IMR-90 (cell line): ENCODE measurements at regions not wholly inside any gene's neighbourhood (a gene's known extent, or its start where the extent isn't known, plus 50 kb on each side); places are given as distances from the start of the nearest gene placed in this dataset.

Source experiments
- ATAC-seq: fragments of 200-7000 bp; cut with Tn5 transposase; 2 replicates; pipeline ENCODE4 v1.9.1; 2020; ENCODE audit warnings: low read depth, mild to moderate bottlenecking, moderate library complexity
- BruUV-seq: library from RNA; stranded (reverse); fragments of 400-500 nt; replicated peaks from 2 replicates; lab custom pipeline; 2021; lab: Mats Ljungman, UMichigan
- CTCF ChIA-PET: fragments of 300-600 bp; formaldehyde crosslinking; extraction: SDS; loops from one replicate; lab custom pipeline; 2021; ENCODE audit warnings: antibody characterized with exemption; lab: Yijun Ruan, JAX
- POLR2A ChIA-PET: fragments of 300-600 bp; sonication (Branson Sonifier 250); formaldehyde crosslinking; loops from one replicate; lab custom pipeline; 2022; ENCODE audit warnings: antibody characterized with exemption; ENCODE audit not compliant: unreplicated experiment; lab: Charles Lee
- DNase-seq: peaks from one replicate; pipeline ENCODE4 v3.0.0; 2013
- H2AFZ ChIP-seq: replicated peaks from 2 replicates; pipeline ENCODE3; 2013; ENCODE audit warnings: low read length, mild to moderate bottlenecking; ENCODE audit not compliant: poor library complexity
- H2AK5ac ChIP-seq: 2 replicates; pipeline ENCODE4 v1.6.1; 2013; ENCODE audit warnings: low read depth, low read length, inconsistent platforms
- H2AK9ac ChIP-seq: replicated peaks from 2 replicates; pipeline ENCODE3; 2013; ENCODE audit warnings: mild to moderate bottlenecking, low read depth, low read length, moderate library complexity; ENCODE audit not compliant: poor library complexity
- H2BK120ac ChIP-seq: 2 replicates; pipeline ENCODE4 v1.6.1; 2013; ENCODE audit warnings: low read depth, low read length, inconsistent platforms
- H2BK15ac ChIP-seq: 3 replicates; pipeline ENCODE4 v1.6.1; 2013; ENCODE audit warnings: low read depth, low read length, inconsistent platforms
- H2BK20ac ChIP-seq: 2 replicates; pipeline ENCODE4 v1.6.1; 2013; ENCODE audit warnings: low read depth, mild to moderate bottlenecking, inconsistent platforms, low read length, moderate library complexity
- H2BK5ac ChIP-seq: 2 replicates; pipeline ENCODE4 v1.6.1; 2013; ENCODE audit warnings: mild to moderate bottlenecking, low read depth, low read length, inconsistent platforms; ENCODE audit not compliant: poor library complexity, severe bottlenecking
- H3K14ac ChIP-seq: replicated peaks from 2 replicates; pipeline ENCODE4 v1.6.1; 2013; ENCODE audit warnings: low read depth, low read length, inconsistent platforms
- H3K18ac ChIP-seq: 2 replicates; pipeline ENCODE4 v1.6.1; 2013; ENCODE audit warnings: low read depth, low read length, control low read depth
- H3K23ac ChIP-seq: 2 replicates; pipeline ENCODE4 v1.6.1; 2013; ENCODE audit warnings: low read depth, low read length, inconsistent platforms
- H3K27ac ChIP-seq: 2 replicates; pipeline ENCODE4 v1.5.1; 2013; ENCODE audit warnings: mild to moderate bottlenecking, control low read depth, low read length; ENCODE audit not compliant: insufficient read depth
- H3K27me3 ChIP-seq: 2 replicates; pipeline ENCODE4 v1.6.1; 2013; ENCODE audit warnings: low read length; ENCODE audit not compliant: control insufficient read depth, insufficient read depth
- H3K36me3 ChIP-seq: 2 replicates; pipeline ENCODE4 v1.6.1; 2013; ENCODE audit warnings: low read length, mixed read lengths; ENCODE audit not compliant: control insufficient read depth, insufficient read depth
- H3K4ac ChIP-seq: 2 replicates; pipeline ENCODE4 v1.6.1; 2013; ENCODE audit warnings: low read depth, low read length, inconsistent platforms
- H3K4me1 ChIP-seq: 2 replicates; pipeline ENCODE4 v1.6.1; 2013; ENCODE audit warnings: low read length, mixed read lengths; ENCODE audit not compliant: control insufficient read depth, insufficient read depth
- H3K4me2 ChIP-seq: 2 replicates; pipeline ENCODE4 v1.6.1; 2013; ENCODE audit warnings: low read depth, mild to moderate bottlenecking, control low read depth, low read length, moderate library complexity
- H3K4me3 ChIP-seq: 2 replicates; pipeline ENCODE4 v1.5.1; 2013; ENCODE audit warnings: low read depth, mild to moderate bottlenecking, control low read depth, low read length, moderate library complexity; ENCODE audit not compliant: insufficient read depth
- H3K56ac ChIP-seq: 2 replicates; pipeline ENCODE4 v1.6.1; 2013; ENCODE audit warnings: low read length, inconsistent platforms; ENCODE audit not compliant: insufficient read depth; ENCODE audit errors: extremely low read depth
- H3K79me1 ChIP-seq, 2 experiments: 2 replicates each; pipeline ENCODE4 v1.6.1; 2013; ENCODE audit warnings: low read length in 2 of 2, inconsistent platforms in 1 of 2, low read depth in 1 of 2
- H3K9ac ChIP-seq: 2 replicates; pipeline ENCODE4 v1.6.1; 2013; ENCODE audit warnings: low read depth, low read length, control low read depth
- H3K9me1 ChIP-seq: 2 replicates; pipeline ENCODE4 v1.6.1; 2013; ENCODE audit warnings: low read length, inconsistent platforms; ENCODE audit not compliant: insufficient read depth
- H3K9me3 ChIP-seq: 2 replicates; pipeline ENCODE4 v1.6.1; 2013; ENCODE audit warnings: low read length; ENCODE audit not compliant: control insufficient read depth, insufficient read depth
- H4K20me1 ChIP-seq: 2 replicates; pipeline ENCODE4 v1.6.1; 2013; ENCODE audit warnings: low read length, inconsistent platforms; ENCODE audit not compliant: insufficient read depth
- H4K5ac ChIP-seq: 2 replicates; pipeline ENCODE4 v1.6.1; 2013; ENCODE audit warnings: mild to moderate bottlenecking, low read depth, low read length, control low read depth
- H4K8ac ChIP-seq, 2 experiments: 2 replicates each; pipeline ENCODE4 v1.6.1; 2013; ENCODE audit warnings: low read depth in 2 of 2, low read length in 2 of 2, control low read depth in 1 of 2, inconsistent platforms in 1 of 2
- H4K91ac ChIP-seq: 2 replicates; pipeline ENCODE4 v1.6.1; 2013; ENCODE audit warnings: low read depth, low read length, inconsistent platforms; ENCODE audit not compliant: insufficient read depth
- CHD1 ChIP-seq: IDR thresholded peaks from 2 replicates; pipeline ENCODE4 v1.6.1; 2012; ENCODE audit warnings: low read depth, low read length, improper control_type of control experiment
- ELK1 ChIP-seq: fragments of 150-350 bp; IDR thresholded peaks from 2 replicates; pipeline ENCODE4 v1.6.1; 2016; ENCODE audit warnings: low read depth, mild to moderate bottlenecking, low read length, moderate library complexity, borderline replicate concordance
- FOS ChIP-seq: fragments of 150-350 bp; IDR thresholded peaks from 2 replicates; pipeline ENCODE4 v1.6.1; 2016; ENCODE audit warnings: low read depth, low read length
- MAFK ChIP-seq: IDR thresholded peaks from 2 replicates; pipeline ENCODE4 v1.6.1; 2012; ENCODE audit warnings: low read depth, low read length, improper control_type of control experiment
- MXI1 ChIP-seq: IDR thresholded peaks from 2 replicates; pipeline ENCODE4 v1.6.1; 2012; ENCODE audit warnings: low read depth, mild to moderate bottlenecking, low read length, moderate library complexity, borderline replicate concordance
- NFE2L2 ChIP-seq: fragments of 150-350 bp; IDR thresholded peaks from 2 replicates; pipeline ENCODE4 v1.6.1; 2016; ENCODE audit warnings: low read depth, mild to moderate bottlenecking, low read length
- POLR2A ChIP-seq: IDR thresholded peaks from 2 replicates; pipeline ENCODE4 v1.6.1; 2012; ENCODE audit warnings: mild to moderate bottlenecking, low read depth, low read length
- RAD21 ChIP-seq: IDR thresholded peaks from 2 replicates; pipeline ENCODE4 v1.6.1; 2012; ENCODE audit warnings: low read length, improper control_type of control experiment
- SMC3 ChIP-seq: fragments of 150-350 bp; IDR thresholded peaks from 2 replicates; pipeline ENCODE4 v1.6.1; 2016; ENCODE audit warnings: low read depth, mild to moderate bottlenecking, antibody characterized with exemption, low read length, moderate library complexity
- WGBS, 2 experiments: methylation state at CpG; one replicate each; pipeline versions ENCODE4 v1.1.5 to v1.1.7; 2013; ENCODE audit warnings: missing lambda C conversion rate in 2 of 2; ENCODE audit not compliant: insufficient read length in 1 of 2; ENCODE audit errors: extremely low coverage in 2 of 2; 5-methylcytosine and 5-hydroxymethylcytosine counted together
- dilution Hi-C: fragments of 300-500 bp; cut with HindIII; formaldehyde crosslinking; loops from one replicate; pipeline ENCODE4 v1.14.3; 2018; ENCODE audit warnings: low sequenced_read_pairs; ENCODE audit not compliant: unreplicated experiment
- in situ Hi-C: fragments of 300-500 bp; cut with MboI; formaldehyde crosslinking; loops from 3 replicates; pipeline ENCODE4 v1.14.3; 2019; ENCODE audit warnings: low sequenced_read_pairs, inconsistent platforms, mixed read lengths
- intact Hi-C: fragments of 100-400 bp; cut with micrococcal nuclease; formaldehyde crosslinking; loops from 2 replicates; pipeline ENCODE4 v1.10.0; 2022

GRCh38 chr12:92382383-92382878 is 236.8 kb upstream of the BTG1 start:
- Histone ChIP-seq H2AK9ac (no peak overlapping the region), H2BK120ac (no peak overlapping the region), H3K14ac (no peak overlapping the region), H4K91ac (no peak overlapping the region), H3K27ac (no peak overlapping the region), H4K8ac (no peak overlapping the region), H3K9ac (no peak overlapping the region), H3K23ac (no peak overlapping the region), H2BK20ac (no peak overlapping the region), H4K5ac (no peak overlapping the region), H3K4me3 (no peak overlapping the region), H3K4me2 (no peak overlapping the region), H2BK15ac (no peak overlapping the region), H2BK5ac (no peak overlapping the region), H3K79me1 (no peaks in the 10 kb centered on the region), H3K56ac (no peak overlapping the region), H3K4ac (no peak overlapping the region), H3K36me3 (no peaks in the 10 kb centered on the region), H2AK5ac (no peak overlapping the region), H3K9me3 (no peaks in the 10 kb centered on the region), H2AFZ (no peak overlapping the region), H3K9me1 (no peaks in the 10 kb centered on the region), H3K4me1 (no peaks in the 10 kb centered on the region), H3K27me3 (no peaks in the 10 kb centered on the region; the same call in 1 of the 2 replicates), H4K20me1 (no peaks in the 10 kb centered on the region), H3K18ac (no peak overlapping the region)
- CTCF ChIA-PET, result no interaction called here
- WGBS, 2 experiments, result no CpG with 5 or more reads among the region's 3 CpGs
- DNase-seq (no peak), ATAC-seq (no peak)
- POLR2A ChIA-PET, result no interaction called here
- in situ Hi-C loops, result no loop called here
- dilution Hi-C loops, result no loop called here
- intact Hi-C loops, result no loop called here
- no TSS peak for BruUV-seq
- TF ChIP-seq MAFK (no peak), NFE2L2 (no peak), CHD1 (no peak), MXI1 (no peak), RAD21 (no peak), SMC3 (no peak), ELK1 (no peak), POLR2A (no peak), FOS (no peak)
